Naive thymus-derived CD8-positive, alpha-beta T cell (primary cell): ENCODE measurements at regions not wholly inside any gene's neighbourhood (a gene's known extent, or its start where the extent isn't known, plus 50 kb on each side); places are given as distances from the start of the nearest gene placed in this dataset.
"Not testable (repeated sequence)": the region's sequence is repeated elsewhere in the genome, so short reads cannot be mapped to it uniquely, and the experiment has no call there.

Experiments
- ATAC-seq, 2 donors: fragments of 150-1000 bp; cut with Tn5 transposase in 1 of 2; sonication (Bioruptor Pico), chemical (Tn5 transposase) in 1 of 2; 1 replicate in 1 of 2; 2 replicates in 1 of 2; pipeline ENCODE4 v1.10.0; 2021; ENCODE audit warnings: mild to moderate bottlenecking in 2 of 2, moderate library complexity in 2 of 2
- POLR2A ChIA-PET: fragments of 350-600 bp; sonication (Branson Sonifier 250); formaldehyde crosslinking; loops from one replicate; lab custom pipeline; 2021; ENCODE audit warnings: antibody characterized with exemption; lab: Charles Lee
- DNase-seq, 10 donors: peaks; one replicate each; pipeline versions ENCODE4 v3.0.0 to v3.0.0-alpha.2; 2020 to 2022
- H3K27ac Mint-ChIP-seq, 10 donors: one replicate each; pipeline ENCODE4 v1.8.0; 2020 to 2022; ENCODE audit warnings: mild to moderate bottlenecking in 10 of 10, mixed read lengths in 10 of 10, moderate library complexity in 4 of 10, inconsistent platforms in 1 of 10
- H3K27me3 Mint-ChIP-seq, 5 donors: one replicate each; pipeline ENCODE4 v1.8.0; 2021 to 2022; ENCODE audit warnings: mixed read lengths in 5 of 5
- H3K36me3 Mint-ChIP-seq, 3 donors: one replicate each; pipeline ENCODE4 v1.8.0; 2020 to 2022; ENCODE audit warnings: mixed read lengths in 3 of 3, mild to moderate bottlenecking in 2 of 3, inconsistent platforms in 1 of 3
- H3K4me1 Mint-ChIP-seq, 4 donors: one replicate each; pipeline ENCODE4 v1.8.0; 2021 to 2022; ENCODE audit warnings: mixed read lengths in 4 of 4
- H3K4me3 Mint-ChIP-seq, 10 donors: one replicate each; pipeline ENCODE4 v1.8.0; 2020 to 2022; ENCODE audit warnings: mild to moderate bottlenecking in 10 of 10, mixed read lengths in 10 of 10, moderate library complexity in 6 of 10, inconsistent platforms in 1 of 10
- H3K9me3 Mint-ChIP-seq, 9 donors: one replicate each; pipeline ENCODE4 v1.8.0; 2020 to 2022; ENCODE audit warnings: mixed read lengths in 9 of 9, mild to moderate bottlenecking in 3 of 9, inconsistent platforms in 1 of 9, moderate library complexity in 1 of 9

- POLR2A ChIA-PET, result no interaction called here
- H3K36me3 Mint-ChIP-seq, result no peaks in the 10 kb centered on the region
- H3K27ac Mint-ChIP-seq, result no peak overlapping the region
- peaks cover 0 to 2% (median 0%) of the 10 kb centered on the region in 4 donors for H3K4me1 Mint-ChIP-seq
- no peak for DNase-seq
- H3K4me3 Mint-ChIP-seq, result no peak overlapping the region
- peaks cover 6 to 49% (median 18%) of the 10 kb centered on the region in 5 donors for H3K27me3 Mint-ChIP-seq
- no peak for ATAC-seq
- no peaks in the 10 kb centered on the region for H3K9me3 Mint-ChIP-seq
Measured at GRCh38 chr15:26017665-26018064, 154.5 kb upstream of the ATP10A start.

GRCh38 chr15:26015516-26016075 lies 152.5 kb upstream of the ATP10A start:
- Mint-ChIP-seq H3K27ac (no peak overlapping the region), H3K27me3 (peaks cover 10 to 39% (median 23%) of the 10 kb centered on the region in 5 donors), H3K36me3 (no peaks in the 10 kb centered on the region), H3K4me1 (peaks cover 0 to 2% (median 0%) of the 10 kb centered on the region in 4 donors), H3K9me3 (peaks cover 0 to 7% (median 0%) of the 10 kb centered on the region in 9 donors), H3K4me3 (no peak overlapping the region)
- DNase-seq (no peak), ATAC-seq (no peak)
- POLR2A ChIA-PET, result no interaction called here

DNA sequence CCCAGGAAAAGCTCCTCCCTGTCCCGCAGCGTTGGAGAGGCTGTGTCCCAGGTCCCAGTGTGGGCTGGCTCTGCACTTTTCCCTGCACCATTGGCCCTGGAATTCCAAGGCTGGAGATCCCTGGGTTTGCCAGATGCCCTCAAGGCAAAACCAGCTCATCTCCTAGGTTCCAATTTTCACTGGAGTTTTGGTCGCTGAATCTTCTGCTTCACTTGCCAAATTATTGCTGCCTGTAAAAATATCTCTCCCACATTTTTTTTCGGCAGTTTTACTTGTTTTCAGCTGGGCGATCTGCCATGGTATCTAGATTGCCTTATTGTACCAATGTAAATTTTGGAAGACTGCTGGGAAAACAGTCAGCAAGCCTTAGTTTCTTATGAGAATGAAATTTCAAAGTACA lies 150.9 kb upstream of the ATP10A start:
- peaks cover 0 to 10% (median 1%) of the 10 kb centered on the region in 9 donors for H3K9me3 Mint-ChIP-seq
- no peaks in the 10 kb centered on the region for H3K4me1 Mint-ChIP-seq
- H3K36me3 Mint-ChIP-seq, result no peaks in the 10 kb centered on the region
- DNase-seq, result no peak
- H3K27me3 Mint-ChIP-seq, result peaks cover 8 to 34% (median 23%) of the 10 kb centered on the region in 5 donors
- no peak for ATAC-seq
- H3K27ac Mint-ChIP-seq, result peak overlapping the region in 1 of 10 donors; percentile 13
- POLR2A ChIA-PET, result no interaction called here
- no peak overlapping the region for H3K4me3 Mint-ChIP-seq

DNA sequence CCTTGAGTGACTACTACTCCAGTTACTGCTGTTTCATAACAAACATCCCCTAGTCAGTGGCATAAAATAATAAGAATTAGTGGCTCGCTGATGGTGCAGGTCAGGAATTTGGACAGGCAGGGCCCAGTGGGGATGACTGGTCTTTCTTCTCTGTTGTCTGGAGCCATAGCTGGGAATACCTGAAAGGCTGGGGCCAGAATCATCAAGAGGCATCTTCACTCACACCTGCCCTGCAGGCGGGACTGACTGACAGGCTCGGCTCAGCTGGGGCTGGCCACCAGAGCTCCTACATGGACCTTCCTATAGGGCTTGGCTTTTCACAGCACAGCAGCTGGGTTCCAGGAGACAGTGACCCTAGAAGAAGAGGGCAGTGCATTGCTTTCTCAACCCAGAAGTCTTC lies 148.8 kb upstream of the ATP10A start:
- DNase-seq (no peak), ATAC-seq (no peak)

DNA sequence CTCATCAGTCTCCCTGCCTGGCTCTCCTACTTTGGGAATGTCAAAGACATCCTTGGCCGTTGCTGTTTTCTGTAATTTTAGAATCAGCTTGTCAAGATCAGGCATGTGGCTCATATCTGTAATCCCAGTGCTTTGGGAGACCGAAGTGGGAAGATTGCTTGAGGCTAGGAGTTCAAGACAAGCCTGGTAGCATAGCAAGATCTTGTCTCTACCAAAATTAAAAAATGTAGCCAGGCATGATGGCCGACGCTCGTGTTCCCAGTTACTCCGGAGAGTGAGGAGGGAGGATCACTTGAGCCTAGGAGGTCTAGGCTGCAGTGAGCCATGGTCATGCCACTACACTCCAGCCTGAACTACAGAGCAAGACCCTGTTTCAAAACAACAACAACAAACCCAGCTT lies 144.0 kb upstream of the ATP10A start:
- Mint-ChIP-seq H3K9me3 (peaks cover 0 to 16% (median 1%) of the 10 kb centered on the region in 9 donors), H3K27me3 (peaks cover 2 to 14% (median 11%) of the 10 kb centered on the region in 5 donors), H3K4me1 (no peaks in the 10 kb centered on the region), H3K4me3 (no peak overlapping the region), H3K36me3 (peaks cover 0 to 3% (median 0%) of the 10 kb centered on the region in 3 donors), H3K27ac (no peak overlapping the region)
- no peak for ATAC-seq
- DNase-seq, result no peak
- POLR2A ChIA-PET, result no interaction called here

More for the DNA sequence above, 148.8 kb upstream of the ATP10A start:
- Mint-ChIP-seq H3K27ac (no peak overlapping the region), H3K9me3 (peaks cover 0 to 10% (median 1%) of the 10 kb centered on the region in 9 donors), H3K4me3 (no peak overlapping the region), H3K36me3 (no peaks in the 10 kb centered on the region), H3K4me1 (no peaks in the 10 kb centered on the region), H3K27me3 (peaks cover 8 to 34% (median 11%) of the 10 kb centered on the region in 5 donors)
- POLR2A ChIA-PET, result no interaction called here

GRCh38 chr15:26001201-26001600 lies 138.1 kb upstream of the ATP10A start:
- no peak overlapping the region for H3K4me3 Mint-ChIP-seq
- H3K27ac Mint-ChIP-seq, result no peak overlapping the region
- peaks cover 0 to 8% (median 3%) of the 10 kb centered on the region in 3 donors for H3K36me3 Mint-ChIP-seq
- ATAC-seq, result no peak
- no peaks in the 10 kb centered on the region for H3K4me1 Mint-ChIP-seq
- POLR2A ChIA-PET, result no interaction called here
- peaks cover 0 to 11% (median 5%) of the 10 kb centered on the region in 9 donors for H3K9me3 Mint-ChIP-seq
- no peak for DNase-seq
- H3K27me3 Mint-ChIP-seq, result peaks cover 2 to 17% (median 13%) of the 10 kb centered on the region in 5 donors

- H3K9me3 Mint-ChIP-seq, result peaks cover 0 to 9% (median 4%) of the 10 kb centered on the region in 9 donors
- no peaks in the 10 kb centered on the region for H3K4me1 Mint-ChIP-seq
- ATAC-seq, result no peak
- H3K27ac Mint-ChIP-seq, result no peak overlapping the region
- H3K27me3 Mint-ChIP-seq, result peaks cover 0 to 11% (median 7%) of the 10 kb centered on the region in 5 donors
- H3K36me3 Mint-ChIP-seq, result peaks cover 0 to 5% (median 3%) of the 10 kb centered on the region in 3 donors
- no peak for DNase-seq
- POLR2A ChIA-PET, result no interaction called here
- no peak overlapping the region for H3K4me3 Mint-ChIP-seq
Measured at GRCh38 chr15:25993506-25993905, 130.4 kb upstream of the ATP10A start.

DNA sequence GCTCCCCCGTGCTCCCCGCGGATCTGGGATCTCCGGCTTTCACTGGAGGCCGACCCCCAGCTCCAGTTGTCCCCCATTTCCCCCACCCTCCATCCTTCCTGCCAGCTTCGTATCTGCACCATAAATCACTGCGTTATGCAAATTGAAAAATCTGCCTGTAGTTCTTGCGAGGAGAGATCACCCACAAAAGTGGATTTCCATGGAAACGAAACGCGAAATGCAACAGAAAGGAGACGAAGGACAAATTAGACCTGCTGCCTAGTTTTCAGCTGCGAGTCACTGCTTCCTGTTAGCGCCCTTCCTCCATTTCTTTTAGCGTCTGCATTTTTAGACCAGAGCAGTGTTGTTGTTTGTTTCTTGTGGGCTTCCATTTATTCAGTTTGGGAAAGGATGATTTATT lies 127.1 kb upstream of the ATP10A start:
- no peaks in the 10 kb centered on the region for H3K36me3 Mint-ChIP-seq
- peaks cover 0 to 23% (median 6%) of the 10 kb centered on the region in 5 donors for H3K27me3 Mint-ChIP-seq
- no peak for DNase-seq
- H3K4me1 Mint-ChIP-seq, result no peaks in the 10 kb centered on the region
- no peak overlapping the region for H3K27ac Mint-ChIP-seq
- H3K9me3 Mint-ChIP-seq, result peaks cover 0 to 2% (median 0%) of the 10 kb centered on the region in 9 donors
- POLR2A ChIA-PET, result no interaction called here
- no peak for ATAC-seq
- H3K4me3 Mint-ChIP-seq, result no peak overlapping the region

DNA sequence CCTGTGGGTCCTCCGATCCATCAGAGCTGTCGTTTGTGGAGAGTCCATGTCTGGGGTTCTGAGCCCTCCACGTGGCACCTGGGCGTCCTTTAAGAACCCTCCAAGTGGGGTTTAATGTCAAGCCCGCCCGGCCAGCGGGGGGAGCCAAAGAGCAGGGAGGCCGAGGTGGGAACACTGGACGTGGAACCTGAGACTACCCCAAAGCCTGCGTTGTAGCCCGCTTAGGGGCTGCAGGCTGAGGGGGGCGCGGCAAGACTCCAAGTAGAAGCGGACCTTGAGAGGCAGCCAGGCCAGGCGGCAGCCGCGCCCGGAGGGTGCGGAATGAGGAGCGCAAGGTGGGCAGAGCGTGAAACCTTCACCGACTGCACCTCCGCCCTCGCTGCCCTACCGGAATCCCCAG lies 126.2 kb upstream of the ATP10A start:
- Mint-ChIP-seq H3K9me3 (peaks cover 0 to 2% (median 0%) of the 10 kb centered on the region in 9 donors), H3K27me3 (peaks cover 0 to 19% (median 6%) of the 10 kb centered on the region in 5 donors), H3K4me1 (no peaks in the 10 kb centered on the region), H3K4me3 (no peak overlapping the region), H3K36me3 (no peaks in the 10 kb centered on the region), H3K27ac (no peak overlapping the region)
- DNase-seq (no peak), ATAC-seq (no peak)
- POLR2A ChIA-PET, result no interaction called here

DNA sequence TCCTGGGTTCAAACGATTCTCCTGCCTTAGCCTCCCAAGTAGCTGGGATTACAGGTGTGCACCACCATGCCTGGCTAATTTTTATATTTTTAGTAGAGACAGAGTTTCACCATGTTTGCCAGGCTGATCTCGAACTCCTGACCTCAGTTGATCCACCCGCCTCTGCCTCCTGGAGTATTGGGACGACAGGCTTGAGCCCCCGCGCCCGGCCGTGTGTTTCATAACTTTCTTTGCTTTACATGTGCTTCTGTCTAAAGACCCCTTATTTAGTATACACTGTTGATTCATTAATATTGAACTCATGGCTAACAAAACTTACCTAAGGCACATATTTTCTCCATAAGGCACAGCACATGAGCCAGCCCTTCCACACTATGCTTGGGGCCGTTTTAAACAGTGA lies 125.6 kb upstream of the ATP10A start:
- peaks cover 5 to 17% (median 6%) of the 10 kb centered on the region in 5 donors for H3K27me3 Mint-ChIP-seq
- H3K9me3 Mint-ChIP-seq, POLR2A ChIA-PET, DNase-seq, ATAC-seq, H3K36me3 Mint-ChIP-seq, H3K4me3 Mint-ChIP-seq, H3K27ac Mint-ChIP-seq, H3K4me1 Mint-ChIP-seq: not testable (repeated sequence)

DNA sequence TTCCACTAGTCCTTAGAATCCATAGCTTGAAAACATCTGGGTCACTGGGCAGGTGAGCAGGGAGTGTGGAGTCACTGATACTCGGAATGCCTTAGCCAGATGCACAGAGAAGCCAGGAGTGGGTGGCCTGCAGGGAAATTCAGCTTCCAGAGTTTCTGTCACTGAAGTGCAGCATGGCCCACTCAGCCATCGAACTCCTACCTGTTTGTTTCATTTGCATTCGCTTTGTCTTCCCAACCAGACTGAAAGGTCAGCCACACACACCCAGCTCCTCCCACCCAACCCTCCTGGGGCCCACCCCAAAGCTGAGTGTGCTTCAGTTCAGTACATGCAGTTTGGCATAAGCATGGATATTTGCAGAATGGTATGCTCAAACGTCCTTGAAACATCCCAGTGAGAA lies 124.5 kb upstream of the ATP10A start:
- ATAC-seq, result no peak
- H3K36me3 Mint-ChIP-seq, result no peaks in the 10 kb centered on the region

DNA sequence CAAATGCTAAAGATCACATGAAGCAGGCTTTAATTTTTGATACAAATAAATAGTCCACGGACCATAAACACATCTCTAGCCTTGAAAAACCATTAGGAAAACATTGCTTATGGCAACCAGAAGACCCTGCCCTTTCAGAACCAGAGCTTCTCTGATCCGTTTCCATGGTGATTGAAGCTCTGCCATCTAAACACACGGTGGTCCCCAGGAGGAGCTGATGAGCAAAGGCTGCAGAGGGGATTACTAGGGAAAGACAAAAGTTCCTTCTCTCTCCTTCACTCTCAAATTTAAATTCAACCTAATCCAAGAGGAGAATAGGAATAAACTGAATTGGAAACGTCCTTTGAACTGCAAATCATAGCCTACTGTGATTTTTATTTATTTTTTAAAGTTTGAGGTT lies 122.0 kb upstream of the ATP10A start:
- no peak for DNase-seq
- POLR2A ChIA-PET, result no interaction called here
- peaks cover 3 to 25% (median 8%) of the 10 kb centered on the region in 5 donors for H3K27me3 Mint-ChIP-seq
- H3K9me3 Mint-ChIP-seq, result no peaks in the 10 kb centered on the region
- H3K4me3 Mint-ChIP-seq, result no peak overlapping the region
- no peak overlapping the region for H3K27ac Mint-ChIP-seq
- H3K36me3 Mint-ChIP-seq, result no peaks in the 10 kb centered on the region
- no peaks in the 10 kb centered on the region for H3K4me1 Mint-ChIP-seq
- ATAC-seq, result no peak

More for the DNA sequence above, 124.5 kb upstream of the ATP10A start:
- H3K4me3 Mint-ChIP-seq, result no peak overlapping the region
- peaks cover 3 to 17% (median 9%) of the 10 kb centered on the region in 5 donors for H3K27me3 Mint-ChIP-seq
- peaks cover 0 to 2% (median 0%) of the 10 kb centered on the region in 9 donors for H3K9me3 Mint-ChIP-seq
- POLR2A ChIA-PET, result no interaction called here
- H3K27ac Mint-ChIP-seq, result no peak overlapping the region
- no peaks in the 10 kb centered on the region for H3K4me1 Mint-ChIP-seq
- no peak for DNase-seq

GRCh38 chr15:25982736-25983135 lies 119.6 kb upstream of the ATP10A start:
- Mint-ChIP-seq H3K4me1 (no peaks in the 10 kb centered on the region), H3K36me3 (no peaks in the 10 kb centered on the region), H3K9me3 (peaks cover 0 to 7% (median 0%) of the 10 kb centered on the region in 9 donors), H3K27ac (peak overlapping the region in 1 of 10 donors; percentile 25), H3K27me3 (peaks cover 3 to 28% (median 8%) of the 10 kb centered on the region in 5 donors), H3K4me3 (no peak overlapping the region)
- POLR2A ChIA-PET, result no interaction called here
- DNase-seq (no peak), ATAC-seq (no peak)

- peaks cover 0 to 7% (median 0%) of the 10 kb centered on the region in 9 donors for H3K9me3 Mint-ChIP-seq
- peaks cover 2 to 28% (median 6%) of the 10 kb centered on the region in 5 donors for H3K27me3 Mint-ChIP-seq
- DNase-seq (no peak), ATAC-seq (no peak)
- H3K27ac Mint-ChIP-seq, result no peak overlapping the region
- no peaks in the 10 kb centered on the region for H3K4me1 Mint-ChIP-seq
- H3K36me3 Mint-ChIP-seq, result no peaks in the 10 kb centered on the region
- H3K4me3 Mint-ChIP-seq, result no peak overlapping the region
- POLR2A ChIA-PET, result no interaction called here
Measured at GRCh38 chr15:25981114-25981513, 118.0 kb upstream of the ATP10A start.
